HepG2 (cell line): ENCODE measurements at regions not wholly inside any gene's neighbourhood (a gene's known extent, or its start where the extent isn't known, plus 50 kb on each side); places are given as distances from the start of the nearest gene placed in this dataset.

ENCODE experiments used
- ATAC-seq: fragments of 200-7000 bp; cut with Tn5 transposase; 3 replicates; pipeline ENCODE4 v1.9.1; 2020; ENCODE audit warnings: mild to moderate bottlenecking, moderate library complexity
- BruUV-seq: library from RNA; stranded (reverse); fragments of 400-500 nt; replicated peaks from 2 replicates; lab custom pipeline; 2021; lab: Mats Ljungman, UMichigan
- CTCF ChIA-PET: fragments of 300-600 bp; formaldehyde crosslinking; extraction: SDS; loops from one replicate; lab custom pipeline; 2021; ENCODE audit warnings: low total read pairs, inconsistent platforms, low intra/inter-chr PET ratio; lab: Yijun Ruan, JAX
- POLR2A ChIA-PET: fragments of 350-600 bp; sonication (Branson Sonifier 250); formaldehyde crosslinking; loops from one replicate; lab custom pipeline; 2020; ENCODE audit warnings: antibody characterized with exemption, inconsistent platforms; lab: Yijun Ruan, JAX
- DNase-seq: peaks from one replicate; pipeline ENCODE4 v3.0.0-alpha.2; 2015; ENCODE audit warnings: low spot score
- FAIRE-seq: peaks from 3 replicates; lab custom pipeline; 2011; peaks lifted over from hg19 to GRCh38; lab: Jason Lieb, UNC
- H2AFZ ChIP-seq: one replicate; pipeline ENCODE4 v1.6.1; 2011; ENCODE audit warnings: low read length, inconsistent platforms
- H3K27ac ChIP-seq: fragments of 300-600 bp; 3 replicates; pipeline ENCODE4 v1.8.0; 2011; ENCODE audit warnings: mixed run types, mild to moderate bottlenecking, mixed read lengths, low read length, inconsistent platforms; ENCODE audit not compliant: insufficient read depth; ENCODE audit errors: extremely low read length
- H3K27me3 ChIP-seq, 2 experiments: fragments of 200-600 bp in 1 of 2; 2 replicates in 1 of 2; 3 replicates in 1 of 2; pipeline versions ENCODE4 v1.6.0 to v1.8.0; 2011; ENCODE audit warnings: low read length in 2 of 2, mild to moderate bottlenecking in 2 of 2, moderate library complexity in 2 of 2, inconsistent platforms in 1 of 2; ENCODE audit not compliant: insufficient read depth in 2 of 2, control insufficient read depth in 1 of 2
- H3K36me3 ChIP-seq, 2 experiments: fragments of 200-600 bp in 1 of 2; replicated peaks in 1 of 2; 2 replicates in 1 of 2; 3 replicates in 1 of 2; pipeline versions ENCODE4 v1.5.1 to v1.8.0; 2011; ENCODE audit warnings: low read length in 2 of 2, inconsistent platforms in 1 of 2; ENCODE audit not compliant: insufficient read depth in 2 of 2, control insufficient read depth in 1 of 2
- H3K4me1 ChIP-seq: 2 replicates; pipeline ENCODE4 v1.5.1; 2012; ENCODE audit warnings: low read length, inconsistent platforms; ENCODE audit not compliant: insufficient read depth
- H3K4me2 ChIP-seq: 2 replicates; pipeline ENCODE4 v1.6.0; 2011; ENCODE audit warnings: low read depth, low read length, inconsistent platforms
- H3K4me3 ChIP-seq, 3 experiments: fragments of 200-600 bp in 1 of 3; sonication (generic), shearing (Covaris generic) in 1 of 3; replicated peaks in 1 of 3; 2 replicates each; pipeline ENCODE4 v1.5.1; 2011 to 2016; ENCODE audit warnings: low read length in 3 of 3, inconsistent platforms in 2 of 3, low read depth in 2 of 3, mild to moderate bottlenecking in 2 of 3, control low read depth in 1 of 3, mixed read lengths in 1 of 3; ENCODE audit not compliant: insufficient read depth in 1 of 3
- H3K79me2 ChIP-seq: one replicate; pipeline ENCODE4 v1.6.1; 2011; ENCODE audit warnings: low read length, inconsistent platforms; ENCODE audit not compliant: insufficient read depth
- H3K9ac ChIP-seq: 2 replicates; pipeline ENCODE4 v1.6.0; 2011; ENCODE audit warnings: mild to moderate bottlenecking, low read depth, low read length, inconsistent platforms; ENCODE audit not compliant: insufficient read depth
- H3K9me3 ChIP-seq: 2 replicates; pipeline ENCODE4 v1.5.1; 2012; ENCODE audit warnings: mild to moderate bottlenecking, low read length
- H4K20me1 ChIP-seq: 2 replicates; pipeline ENCODE4 v1.6.0; 2011; ENCODE audit warnings: inconsistent platforms, mild to moderate bottlenecking, low read length, moderate library complexity; ENCODE audit not compliant: insufficient read depth
- FIP1L1 ChIP-seq: fragments of 200-400 bp; formaldehyde crosslinking; IDR thresholded peaks from 2 replicates; pipeline ENCODE4 v1.6.1; 2018; ENCODE audit warnings: low read depth, mild to moderate bottlenecking, low read length, moderate library complexity, borderline replicate concordance; ENCODE audit not compliant: insufficient read depth
- GATAD2A ChIP-seq: IDR thresholded peaks from 2 replicates; pipeline ENCODE4 v1.6.1; 2016
- HDAC6 ChIP-seq: fragments of 200-600 bp; sonication (generic); IDR thresholded peaks from 2 replicates; pipeline ENCODE4 v1.7.0; 2017; ENCODE audit warnings: mild to moderate bottlenecking, antibody characterized with exemption, low read length, low read depth
- SAP130 ChIP-seq: IDR thresholded peaks from 2 replicates; pipeline ENCODE4 v1.6.1; 2016; ENCODE audit warnings: low read depth
- ZNF20 ChIP-seq: sonication (generic); formaldehyde crosslinking; IDR thresholded peaks from 2 replicates; pipeline ENCODE4 v1.4.0; 2020; ENCODE audit warnings: mild to moderate bottlenecking, moderate library complexity, missing genetic modification reagents
- ZNF205 ChIP-seq: IDR thresholded peaks from 2 replicates; pipeline ENCODE4 v1.6.1; 2018; ENCODE audit warnings: missing biosample characterization, missing genetic modification reagents
- ZNF546 ChIP-seq: sonication (generic); formaldehyde crosslinking; conservative IDR thresholded peaks from 2 replicates; pipeline ENCODE4 v1.8.1; 2023; ENCODE audit warnings: mild to moderate bottlenecking, missing genetic modification reagents
- ZNF557 ChIP-seq: sonication (generic); formaldehyde crosslinking; IDR thresholded peaks from 2 replicates; pipeline ENCODE4 v1.4.0; 2020; ENCODE audit warnings: missing genetic modification reagents
- ZNF839 ChIP-seq: sonication (generic); formaldehyde crosslinking; IDR thresholded peaks from 2 replicates; pipeline ENCODE4 v1.4.0; 2020; ENCODE audit warnings: missing genetic modification reagents, mild to moderate bottlenecking, borderline replicate concordance
- WGBS: methylation state at CpG from one replicate; pipeline ENCODE4 v1.1.6; 2017; ENCODE audit warnings: low lambda C conversion rate; 5-methylcytosine and 5-hydroxymethylcytosine counted together
- in situ Hi-C: cut with HindIII; loops from 2 replicates; pipeline ENCODE4 v1.10.0; 2017; ENCODE audit warnings: low pct_unique_long_range_greater_than_20kb; ENCODE audit not compliant: extremely low pct_ligation_motif_present
- intact Hi-C: fragments of 100-400 bp; cut with micrococcal nuclease; formaldehyde crosslinking; loops from one replicate; pipeline ENCODE4 v1.10.0; 2022; ENCODE audit not compliant: unreplicated experiment
- TF ChIP-seq, protein P1 (sequence below): IDR thresholded peaks from 2 replicates; pipeline ENCODE4 v1.4.0; 2020; ENCODE audit warnings: mild to moderate bottlenecking, missing genetic modification reagents
- TF ChIP-seq, protein P2 (sequence below): sonication (generic); formaldehyde crosslinking; IDR thresholded peaks from 2 replicates; pipeline ENCODE4 v1.9.0; 2021; ENCODE audit warnings: missing genetic modification reagents, borderline replicate concordance
- TF ChIP-seq, protein P3 (sequence below): sonication (generic); formaldehyde crosslinking; IDR thresholded peaks from 2 replicates; pipeline ENCODE4 v1.8.0; 2022; ENCODE audit warnings: mild to moderate bottlenecking, missing genetic modification reagents, moderate library complexity

DNA sequence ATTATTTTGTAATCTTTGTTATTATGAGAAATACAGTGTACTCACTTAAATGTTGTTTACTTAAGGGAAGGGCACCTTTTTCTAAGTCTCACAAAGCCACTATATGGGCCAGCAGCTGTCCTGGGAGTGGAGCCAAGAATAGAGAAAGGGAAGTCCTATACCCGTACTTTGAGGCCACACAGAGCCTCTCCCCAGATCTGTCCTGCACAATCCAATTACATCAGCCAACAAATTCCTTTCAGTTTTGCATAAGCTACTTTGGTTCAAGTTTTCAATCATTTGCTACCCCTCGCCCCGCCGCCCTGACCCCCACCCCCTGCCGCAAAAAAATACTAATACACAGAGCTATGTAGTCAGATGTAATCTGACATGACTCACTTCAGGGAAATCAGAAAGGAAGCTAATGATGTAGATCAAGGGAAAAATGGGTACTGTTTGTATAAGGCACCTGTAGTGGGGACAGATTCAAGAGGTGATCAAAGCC is 297.4 kb upstream of the NEBL start:
- FAIRE-seq = no peak
- WGBS = 3% methylated on average over 5 of the region's 5 CpGs
- in situ Hi-C loops (no loop called here), intact Hi-C loops (no loop called here)
- H2AFZ ChIP-seq = no peak overlapping the region
- H3K27ac ChIP-seq = no peak overlapping the region
- H3K4me3 ChIP-seq = no peak overlapping the region
- CTCF ChIA-PET = no interaction called here
- no peak for TF ChIP-seq ZNF557 (CRISPR knock-in tag)
- no peak for TF ChIP-seq FIP1L1
- TF ChIP-seq GATAD2A (CRISPR knock-in tag) = no peak
- no peak for TF ChIP-seq ZNF20
- TF ChIP-seq ZNF839 (CRISPR knock-in tag) = no peak
- TF ChIP-seq, protein P1, sequence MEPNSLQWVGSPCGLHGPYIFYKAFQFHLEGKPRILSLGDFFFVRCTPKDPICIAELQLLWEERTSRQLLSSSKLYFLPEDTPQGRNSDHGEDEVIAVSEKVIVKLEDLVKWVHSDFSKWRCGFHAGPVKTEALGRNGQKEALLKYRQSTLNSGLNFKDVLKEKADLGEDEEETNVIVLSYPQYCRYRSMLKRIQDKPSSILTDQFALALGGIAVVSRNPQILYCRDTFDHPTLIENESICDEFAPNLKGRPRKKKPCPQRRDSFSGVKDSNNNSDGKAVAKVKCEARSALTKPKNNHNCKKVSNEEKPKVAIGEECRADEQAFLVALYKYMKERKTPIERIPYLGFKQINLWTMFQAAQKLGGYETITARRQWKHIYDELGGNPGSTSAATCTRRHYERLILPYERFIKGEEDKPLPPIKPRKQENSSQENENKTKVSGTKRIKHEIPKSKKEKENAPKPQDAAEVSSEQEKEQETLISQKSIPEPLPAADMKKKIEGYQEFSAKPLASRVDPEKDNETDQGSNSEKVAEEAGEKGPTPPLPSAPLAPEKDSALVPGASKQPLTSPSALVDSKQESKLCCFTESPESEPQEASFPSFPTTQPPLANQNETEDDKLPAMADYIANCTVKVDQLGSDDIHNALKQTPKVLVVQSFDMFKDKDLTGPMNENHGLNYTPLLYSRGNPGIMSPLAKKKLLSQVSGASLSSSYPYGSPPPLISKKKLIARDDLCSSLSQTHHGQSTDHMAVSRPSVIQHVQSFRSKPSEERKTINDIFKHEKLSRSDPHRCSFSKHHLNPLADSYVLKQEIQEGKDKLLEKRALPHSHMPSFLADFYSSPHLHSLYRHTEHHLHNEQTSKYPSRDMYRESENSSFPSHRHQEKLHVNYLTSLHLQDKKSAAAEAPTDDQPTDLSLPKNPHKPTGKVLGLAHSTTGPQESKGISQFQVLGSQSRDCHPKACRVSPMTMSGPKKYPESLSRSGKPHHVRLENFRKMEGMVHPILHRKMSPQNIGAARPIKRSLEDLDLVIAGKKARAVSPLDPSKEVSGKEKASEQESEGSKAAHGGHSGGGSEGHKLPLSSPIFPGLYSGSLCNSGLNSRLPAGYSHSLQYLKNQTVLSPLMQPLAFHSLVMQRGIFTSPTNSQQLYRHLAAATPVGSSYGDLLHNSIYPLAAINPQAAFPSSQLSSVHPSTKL (CRISPR knock-in tag) = no peak
- TF ChIP-seq SAP130 (CRISPR knock-in tag) = no peak
- TF ChIP-seq, protein P2, sequence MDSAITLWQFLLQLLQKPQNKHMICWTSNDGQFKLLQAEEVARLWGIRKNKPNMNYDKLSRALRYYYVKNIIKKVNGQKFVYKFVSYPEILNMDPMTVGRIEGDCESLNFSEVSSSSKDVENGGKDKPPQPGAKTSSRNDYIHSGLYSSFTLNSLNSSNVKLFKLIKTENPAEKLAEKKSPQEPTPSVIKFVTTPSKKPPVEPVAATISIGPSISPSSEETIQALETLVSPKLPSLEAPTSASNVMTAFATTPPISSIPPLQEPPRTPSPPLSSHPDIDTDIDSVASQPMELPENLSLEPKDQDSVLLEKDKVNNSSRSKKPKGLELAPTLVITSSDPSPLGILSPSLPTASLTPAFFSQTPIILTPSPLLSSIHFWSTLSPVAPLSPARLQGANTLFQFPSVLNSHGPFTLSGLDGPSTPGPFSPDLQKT (CRISPR knock-in tag) = no peak
- TF ChIP-seq ZNF205 (CRISPR knock-in tag) = no peak
- no peak for TF ChIP-seq HDAC6
- TF ChIP-seq, protein P3, sequence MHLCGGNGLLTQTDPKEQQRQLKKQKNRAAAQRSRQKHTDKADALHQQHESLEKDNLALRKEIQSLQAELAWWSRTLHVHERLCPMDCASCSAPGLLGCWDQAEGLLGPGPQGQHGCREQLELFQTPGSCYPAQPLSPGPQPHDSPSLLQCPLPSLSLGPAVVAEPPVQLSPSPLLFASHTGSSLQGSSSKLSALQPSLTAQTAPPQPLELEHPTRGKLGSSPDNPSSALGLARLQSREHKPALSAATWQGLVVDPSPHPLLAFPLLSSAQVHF (CRISPR knock-in tag) = no peak
- no peak for TF ChIP-seq ZNF546 (CRISPR knock-in tag)
- TF ChIP-seq, all 625 proteins: peak for 0
- Histone ChIP-seq H3K9ac (no peak overlapping the region), H4K20me1 (no peaks in the 10 kb centered on the region), H3K27me3 (peaks cover 0 to 6% of the 10 kb centered on the region in 2 experiments; a peak in 2 of 5 replicates), H3K4me2 (no peak overlapping the region), H3K9me3 (peaks cover 16% of the 10 kb centered on the region), H3K36me3 (no peaks in the 10 kb centered on the region), H3K4me1 (no peaks in the 10 kb centered on the region), H3K79me2 (no peaks in the 10 kb centered on the region)
- DNase-seq (peak; percentile 31), ATAC-seq (no peak; the same call in 2 of the 3 replicates)
- POLR2A ChIA-PET = no interaction called here
- BruUV-seq = no TSS peak
